ENCODE measurements at regions not wholly inside any gene's neighbourhood (a gene's known extent, or its start where the extent isn't known, plus 50 kb on each side); places are given as distances from the start of the nearest gene placed in this dataset.

- TF ChIP-seq CTCF (IDR thresholded peaks at IDR 0.05) (no peak), POLR2A (IDR thresholded peaks at IDR 0.05) (no peak)
Measured at GRCh38 chr18:66895631-66896030, 291.7 kb upstream of the CDH19 start.

Measured in lower leg skin (tissue), 3 donors.